ENCODE measurements at regions not wholly inside any gene's neighbourhood (a gene's known extent, or its start where the extent isn't known, plus 50 kb on each side); places are given as distances from the start of the nearest gene placed in this dataset.
"Not testable (repeated sequence)": the region's sequence is repeated elsewhere in the genome, so short reads cannot be mapped to it uniquely, and the experiment has no call there.

GRCh38 chr1:25171013-25171412 is 61.3 kb downstream of the SYF2 start:
- H3K27ac Mint-ChIP-seq, H3K4me1 Mint-ChIP-seq, ATAC-seq, DNase-seq, H3K27me3 Mint-ChIP-seq, H3K4me3 Mint-ChIP-seq: not testable (repeated sequence)
- H3K9me3 Mint-ChIP-seq, result peaks cover 4 to 17% of the 10 kb centered on the region in 2 donors

- no peak for ATAC-seq
- peaks cover 8% of the 10 kb centered on the region for H3K4me1 Mint-ChIP-seq
- no peaks in the 10 kb centered on the region for H3K27me3 Mint-ChIP-seq
- no peak overlapping the region for H3K27ac Mint-ChIP-seq
- no peak overlapping the region for H3K4me3 Mint-ChIP-seq
- DNase-seq, result no peak
- H3K9me3 Mint-ChIP-seq, result peaks cover 4 to 12% of the 10 kb centered on the region in 2 donors
Observed at GRCh38 chr1:25170439-25170838, 61.9 kb downstream of the SYF2 start.

GRCh38 chr1:25169610-25170009 is 62.7 kb downstream of the SYF2 start:
- ATAC-seq (no peak), DNase-seq (no peak)
- Mint-ChIP-seq H3K27me3 (no peaks in the 10 kb centered on the region), H3K4me3 (no peak overlapping the region), H3K9me3 (peaks cover 4 to 7% of the 10 kb centered on the region in 2 donors), H3K27ac (no peak overlapping the region), H3K4me1 (peaks cover 8% of the 10 kb centered on the region)

- peaks cover 4 to 7% of the 10 kb centered on the region in 2 donors for H3K9me3 Mint-ChIP-seq
- no peak for ATAC-seq
- DNase-seq, result no peak
- H3K4me3 Mint-ChIP-seq, result no peak overlapping the region
- no peak overlapping the region for H3K27ac Mint-ChIP-seq
- H3K4me1 Mint-ChIP-seq, result peaks cover 8% of the 10 kb centered on the region
- H3K27me3 Mint-ChIP-seq, result no peaks in the 10 kb centered on the region
Observed at GRCh38 chr1:25169168-25169567, 63.1 kb downstream of the SYF2 start.

- no peak overlapping the region for H3K4me3 Mint-ChIP-seq
- peaks cover 4 to 7% of the 10 kb centered on the region in 2 donors for H3K9me3 Mint-ChIP-seq
Observed at GRCh38 chr1:25168193-25169071, 63.9 kb downstream of the SYF2 start.

GRCh38 chr1:25167269-25168192 is 64.8 kb downstream of the SYF2 start:
- DNase-seq (no peak), ATAC-seq (no peak)
- Mint-ChIP-seq H3K4me3 (no peak overlapping the region), H3K4me1 (peaks cover 8% of the 10 kb centered on the region), H3K9me3 (no peaks in the 10 kb centered on the region), H3K27ac (no peak overlapping the region), H3K27me3 (no peaks in the 10 kb centered on the region)

More at GRCh38 chr1:25168193-25169071, 63.9 kb downstream of the SYF2 start:
- Mint-ChIP-seq H3K27ac (no peak overlapping the region), H3K27me3 (no peaks in the 10 kb centered on the region), H3K4me1 (peaks cover 8% of the 10 kb centered on the region)
- ATAC-seq (no peak), DNase-seq (no peak)

GRCh38 chr1:25166847-25167246 is 65.5 kb downstream of the SYF2 start:
- Mint-ChIP-seq H3K4me1 (peaks cover 8% of the 10 kb centered on the region), H3K9me3 (no peaks in the 10 kb centered on the region), H3K27ac (no peak overlapping the region), H3K27me3 (no peaks in the 10 kb centered on the region), H3K4me3 (no peak overlapping the region)
- DNase-seq (no peak), ATAC-seq (no peak)

- no peak for DNase-seq
- H3K9me3 Mint-ChIP-seq, result no peaks in the 10 kb centered on the region
- H3K4me3 Mint-ChIP-seq, result no peak overlapping the region
- H3K27me3 Mint-ChIP-seq, result peaks cover 8% of the 10 kb centered on the region
- H3K4me1 Mint-ChIP-seq, result peaks cover 8% of the 10 kb centered on the region
- H3K27ac Mint-ChIP-seq, result no peak overlapping the region
- no peak for ATAC-seq
Observed at GRCh38 chr1:25163986-25164385, 68.3 kb downstream of the SYF2 start.

GRCh38 chr1:25161981-25162380 is 70.3 kb downstream of the SYF2 start:
- ATAC-seq, result no peak
- no peak for DNase-seq
- Mint-ChIP-seq H3K4me3 (no peak overlapping the region), H3K9me3 (no peaks in the 10 kb centered on the region), H3K27ac (peak overlapping the region in 1 of 2 donors; percentile 60), H3K27me3 (peaks cover 8% of the 10 kb centered on the region), H3K4me1 (peaks cover 1% of the 10 kb centered on the region)

GRCh38 chr1:25157846-25158245 is 74.5 kb downstream of the SYF2 start:
- Mint-ChIP-seq H3K27me3 (peaks cover 23% of the 10 kb centered on the region), H3K9me3 (no peaks in the 10 kb centered on the region), H3K4me1 (no peaks in the 10 kb centered on the region), H3K27ac (no peak overlapping the region), H3K4me3 (no peak overlapping the region)
- DNase-seq, result no peak
- ATAC-seq, result no peak

GRCh38 chr1:25150985-25151495 is 81.3 kb downstream of the SYF2 start:
- peak overlapping the region in 1 of 2 donors; percentile 50 for H3K27ac Mint-ChIP-seq

GRCh38 chr1:25148673-25149300 is 83.5 kb downstream of the SYF2 start:
- DNase-seq (peak; percentile 21 to 31), ATAC-seq (peak; percentile 64)
- no peak overlapping the region for H3K4me3 Mint-ChIP-seq
- H3K4me1 Mint-ChIP-seq, result peaks cover 8% of the 10 kb centered on the region
- no peaks in the 10 kb centered on the region for H3K9me3 Mint-ChIP-seq
- no peak overlapping the region for H3K27ac Mint-ChIP-seq
- peaks cover 23% of the 10 kb centered on the region for H3K27me3 Mint-ChIP-seq

More at GRCh38 chr1:25150985-25151495, 81.3 kb downstream of the SYF2 start:
- Mint-ChIP-seq H3K4me1 (peaks cover 8% of the 10 kb centered on the region), H3K9me3 (no peaks in the 10 kb centered on the region), H3K4me3 (no peak overlapping the region), H3K27me3 (peaks cover 34% of the 10 kb centered on the region)
- DNase-seq (no peak), ATAC-seq (no peak)

- ATAC-seq (no peak), DNase-seq (no peak)
- Mint-ChIP-seq H3K27ac (no peak overlapping the region), H3K9me3 (no peaks in the 10 kb centered on the region), H3K4me3 (no peak overlapping the region), H3K4me1 (peaks cover 13% of the 10 kb centered on the region), H3K27me3 (peaks cover 29% of the 10 kb centered on the region)
Observed at GRCh38 chr1:25146451-25146855, 85.8 kb downstream of the SYF2 start.

- peaks cover 33% of the 10 kb centered on the region for H3K27me3 Mint-ChIP-seq
- peak overlapping the region in 1 of 2 donors; percentile 6 for H3K27ac Mint-ChIP-seq
- DNase-seq, result no peak
- H3K4me1 Mint-ChIP-seq, result peaks cover 14% of the 10 kb centered on the region
- no peak for ATAC-seq
- H3K9me3 Mint-ChIP-seq, result no peaks in the 10 kb centered on the region
- H3K4me3 Mint-ChIP-seq, result no peak overlapping the region
Observed at GRCh38 chr1:25145775-25146393, 86.4 kb downstream of the SYF2 start.
